HepG2 (cell line): ENCODE measurements at regions not wholly inside any gene's neighbourhood (a gene's known extent, or its start where the extent isn't known, plus 50 kb on each side); places are given as distances from the start of the nearest gene placed in this dataset.

Experiments
- AKAP8 ChIP-seq: sonication (generic); formaldehyde crosslinking; IDR thresholded peaks from 2 replicates; pipeline ENCODE4 v1.5.1; 2020; ENCODE audit warnings: mild to moderate bottlenecking, missing genetic modification reagents
- SIX1 ChIP-seq: sonication (generic); formaldehyde crosslinking; IDR thresholded peaks from 2 replicates; pipeline ENCODE4 v1.4.0; 2020; ENCODE audit warnings: missing genetic modification reagents, borderline replicate concordance
- ZNF646 ChIP-seq: sonication (generic); formaldehyde crosslinking; IDR thresholded peaks from 2 replicates; pipeline ENCODE4 v1.9.0; 2021; ENCODE audit warnings: mild to moderate bottlenecking, missing genetic modification reagents
- TF ChIP-seq, protein P1 (sequence below): sonication (generic); formaldehyde crosslinking; IDR thresholded peaks from 2 replicates; pipeline ENCODE4 v1.4.0; 2020; ENCODE audit warnings: mild to moderate bottlenecking, missing genetic modification reagents
- TF ChIP-seq, protein P2 (sequence below): sonication (generic); formaldehyde crosslinking; IDR thresholded peaks from 2 replicates; pipeline ENCODE4 v1.5.0; 2020; ENCODE audit warnings: mild to moderate bottlenecking, missing genetic modification reagents

GRCh38 chr5:61897251-61897650 is 408.8 kb upstream of the KIF2A start (continued):
- TF ChIP-seq, protein P1, sequence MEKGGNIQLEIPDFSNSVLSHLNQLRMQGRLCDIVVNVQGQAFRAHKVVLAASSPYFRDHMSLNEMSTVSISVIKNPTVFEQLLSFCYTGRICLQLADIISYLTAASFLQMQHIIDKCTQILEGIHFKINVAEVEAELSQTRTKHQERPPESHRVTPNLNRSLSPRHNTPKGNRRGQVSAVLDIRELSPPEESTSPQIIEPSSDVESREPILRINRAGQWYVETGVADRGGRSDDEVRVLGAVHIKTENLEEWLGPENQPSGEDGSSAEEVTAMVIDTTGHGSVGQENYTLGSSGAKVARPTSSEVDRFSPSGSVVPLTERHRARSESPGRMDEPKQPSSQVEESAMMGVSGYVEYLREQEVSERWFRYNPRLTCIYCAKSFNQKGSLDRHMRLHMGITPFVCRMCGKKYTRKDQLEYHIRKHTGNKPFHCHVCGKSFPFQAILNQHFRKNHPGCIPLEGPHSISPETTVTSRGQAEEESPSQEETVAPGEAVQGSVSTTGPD = no peak
- no peak for TF ChIP-seq ZNF646 (CRISPR knock-in tag)
- TF ChIP-seq AKAP8 (CRISPR knock-in tag) = no peak
- TF ChIP-seq SIX1 (CRISPR knock-in tag) = no peak
- TF ChIP-seq, protein P2, sequence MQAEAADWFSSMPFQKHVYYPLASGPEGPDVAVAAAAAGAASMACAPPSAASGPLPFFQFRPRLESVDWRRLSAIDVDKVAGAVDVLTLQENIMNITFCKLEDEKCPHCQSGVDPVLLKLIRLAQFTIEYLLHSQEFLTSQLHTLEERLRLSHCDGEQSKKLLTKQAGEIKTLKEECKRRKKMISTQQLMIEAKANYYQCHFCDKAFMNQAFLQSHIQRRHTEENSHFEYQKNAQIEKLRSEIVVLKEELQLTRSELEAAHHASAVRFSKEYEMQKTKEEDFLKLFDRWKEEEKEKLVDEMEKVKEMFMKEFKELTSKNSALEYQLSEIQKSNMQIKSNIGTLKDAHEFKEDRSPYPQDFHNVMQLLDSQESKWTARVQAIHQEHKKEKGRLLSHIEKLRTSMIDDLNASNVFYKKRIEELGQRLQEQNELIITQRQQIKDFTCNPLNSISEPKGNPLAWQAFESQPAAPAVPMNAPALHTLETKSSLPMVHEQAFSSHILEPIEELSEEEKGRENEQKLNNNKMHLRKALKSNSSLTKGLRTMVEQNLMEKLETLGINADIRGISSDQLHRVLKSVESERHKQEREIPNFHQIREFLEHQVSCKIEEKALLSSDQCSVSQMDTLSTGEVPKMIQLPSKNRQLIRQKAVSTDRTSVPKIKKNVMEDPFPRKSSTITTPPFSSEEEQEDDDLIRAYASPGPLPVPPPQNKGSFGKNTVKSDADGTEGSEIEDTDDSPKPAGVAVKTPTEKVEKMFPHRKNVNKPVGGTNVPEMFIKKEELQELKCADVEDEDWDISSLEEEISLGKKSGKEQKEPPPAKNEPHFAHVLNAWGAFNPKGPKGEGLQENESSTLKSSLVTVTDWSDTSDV (CRISPR knock-in tag) = no peak
- TF ChIP-seq, all 625 proteins: peak for 0
